ENCODE measurements at regions not wholly inside any gene's neighbourhood (a gene's known extent, or its start where the extent isn't known, plus 50 kb on each side); places are given as distances from the start of the nearest gene placed in this dataset.

- no peaks in the 10 kb centered on the region for H3K27me3 ChIP-seq (replicated peaks in 1 of 4; ENCODE audit: control extremely low read depth in 1 of 4, control insufficient read depth in 3 of 4, insufficient read depth in 4 of 4, low read length in 3 of 4)
- H3K9ac ChIP-seq (ENCODE audit: low read length): no peak overlapping the region
- H3K27ac ChIP-seq (ENCODE audit: low read length in 2 of 2): no peak overlapping the region
- intact Hi-C loops (cut with micrococcal nuclease): loop anchor here (5.0 kb wide), 1 partner anchor 497 kb away; no protein-coding TSS in a partner anchor
- H3K4me3 ChIP-seq (ENCODE audit: control extremely low read depth in 1 of 5, extremely low read depth in 1 of 5, insufficient read depth in 1 of 5, low read depth in 2 of 5, low read length in 4 of 5): no peak overlapping the region
- ChIA-PET CTCF (no interaction called here), POLR2A (no interaction called here)
- 80% methylated on average over 1 of the region's 5 CpGs for WGBS (ENCODE audit: insufficient coverage)
- Mint-ChIP-seq H3K4me3 (no peak overlapping the region), H3K9me3 (ENCODE audit: insufficient read depth) (peaks cover 5% of the 10 kb centered on the region), H3K4me1 (no peaks in the 10 kb centered on the region), H3K27ac (no peak overlapping the region), H3K27me3 (peaks cover 12% of the 10 kb centered on the region)
- no peaks in the 10 kb centered on the region for H3K4me1 ChIP-seq (ENCODE audit: control insufficient read depth in 2 of 2, insufficient read depth in 2 of 2, low read length in 2 of 2)
- ATAC-seq (ENCODE audit: low read depth) (no peak), DNase-seq (no peak)
- H3K4me2 ChIP-seq (replicated peaks; ENCODE audit: low read depth, low read length, poor library complexity, severe bottlenecking): no peak overlapping the region
- no peaks in the 10 kb centered on the region for H4K20me1 ChIP-seq (ENCODE audit: control insufficient read depth, insufficient read depth, low read length, poor library complexity, severe bottlenecking)
- no peaks in the 10 kb centered on the region for H3K79me2 ChIP-seq (ENCODE audit: control insufficient read depth, insufficient read depth, low read length)
- no peaks in the 10 kb centered on the region for H3K36me3 ChIP-seq (replicated peaks in 1 of 2; ENCODE audit: control extremely low read depth in 1 of 2, control insufficient read depth in 1 of 2, extremely low read depth in 1 of 2, insufficient read depth in 2 of 2, low read length in 1 of 2)
- H2AFZ ChIP-seq (ENCODE audit: insufficient read depth, low read depth, low read length, poor library complexity, severe bottlenecking): no peak overlapping the region
- H3K9me3 ChIP-seq (ENCODE audit: control extremely low read depth in 1 of 3, control insufficient read depth in 2 of 3, insufficient read depth in 1 of 3, low read length in 2 of 3): peaks cover 0 to 3% (median 0%) of the 10 kb centered on the region in 3 donors
- TF ChIP-seq CTCF (IDR thresholded peaks at IDR 0.05) (no peak), EZH2 (IDR thresholded peaks at IDR 0.05; ENCODE audit: borderline replicate concordance, insufficient read depth, low read depth, low read length, poor library complexity, severe bottlenecking) (no peak)
Measured at GRCh38 chr2:18455236-18455862, 105.1 kb downstream of the RDH14 start.

GRCh38 chr2:18454692-18455235 is 105.7 kb downstream of the RDH14 start:
- H3K27me3 ChIP-seq (replicated peaks in 1 of 4; ENCODE audit: control extremely low read depth in 1 of 4, control insufficient read depth in 3 of 4, insufficient read depth in 4 of 4, low read length in 3 of 4): no peaks in the 10 kb centered on the region
- POLR2A ChIA-PET: no interaction called here
- no peak overlapping the region for H3K4me3 ChIP-seq (ENCODE audit: control extremely low read depth in 1 of 5, extremely low read depth in 1 of 5, insufficient read depth in 1 of 5, low read depth in 2 of 5, low read length in 4 of 5)
- Mint-ChIP-seq H3K27me3 (peaks cover 10% of the 10 kb centered on the region), H3K4me1 (no peaks in the 10 kb centered on the region), H3K9me3 (ENCODE audit: insufficient read depth) (peaks cover 5% of the 10 kb centered on the region), H3K27ac (no peak overlapping the region), H3K4me3 (no peak overlapping the region)
- CTCF ChIA-PET: interaction anchor here (0.5 kb wide), 1 partner anchor 487 kb away, joined by 3 read pairs; no protein-coding TSS in a partner anchor
- no peak overlapping the region for H3K9ac ChIP-seq (ENCODE audit: low read length)
- no peaks in the 10 kb centered on the region for H4K20me1 ChIP-seq (ENCODE audit: control insufficient read depth, insufficient read depth, low read length, poor library complexity, severe bottlenecking)
- DNase-seq (no peak), ATAC-seq (ENCODE audit: low read depth) (no peak)
- intact Hi-C loops (cut with micrococcal nuclease): loop anchor here (5.0 kb wide), 1 partner anchor 498 kb away; no protein-coding TSS in a partner anchor
- TF ChIP-seq EZH2 (IDR thresholded peaks at IDR 0.05; ENCODE audit: borderline replicate concordance, insufficient read depth, low read depth, low read length, poor library complexity, severe bottlenecking) (no peak), CTCF (IDR thresholded peaks at IDR 0.05) (no peak)
- H3K36me3 ChIP-seq (replicated peaks in 1 of 2; ENCODE audit: control extremely low read depth in 1 of 2, control insufficient read depth in 1 of 2, extremely low read depth in 1 of 2, insufficient read depth in 2 of 2, low read length in 1 of 2): no peaks in the 10 kb centered on the region
- H3K9me3 ChIP-seq (ENCODE audit: control extremely low read depth in 1 of 3, control insufficient read depth in 2 of 3, insufficient read depth in 1 of 3, low read length in 2 of 3): peaks cover 0 to 3% (median 0%) of the 10 kb centered on the region in 3 donors
- no peak overlapping the region for H3K27ac ChIP-seq (ENCODE audit: low read length in 2 of 2)
- no peak overlapping the region for H2AFZ ChIP-seq (ENCODE audit: insufficient read depth, low read depth, low read length, poor library complexity, severe bottlenecking)
- H3K79me2 ChIP-seq (ENCODE audit: control insufficient read depth, insufficient read depth, low read length): no peaks in the 10 kb centered on the region
- H3K4me2 ChIP-seq (replicated peaks; ENCODE audit: low read depth, low read length, poor library complexity, severe bottlenecking): no peak overlapping the region
- no peaks in the 10 kb centered on the region for H3K4me1 ChIP-seq (ENCODE audit: control insufficient read depth in 2 of 2, insufficient read depth in 2 of 2, low read length in 2 of 2)
- WGBS (ENCODE audit: insufficient coverage): 100% methylated on average over 3 of the region's 6 CpGs

Measured in B cell (primary cell).